ENCODE measurements at regions not wholly inside any gene's neighbourhood (a gene's known extent, or its start where the extent isn't known, plus 50 kb on each side); places are given as distances from the start of the nearest gene placed in this dataset.

GRCh38 chr3:8103954-8104353, 397.7 kb upstream of the LMCD1 start:
- TF ChIP-seq CTCF (conservative IDR thresholded peaks at IDR 0.05 in 1 of 2, IDR thresholded peaks at IDR 0.05 in 1 of 2; ENCODE audit: low read depth in 1 of 2, low read length in 2 of 2), result no peak
- no peak for TF ChIP-seq EZH2 (IDR thresholded peaks at IDR 0.05; ENCODE audit: low read length, missing control alignments)
